GM13976 (cell line): ENCODE measurements at regions not wholly inside any gene's neighbourhood (a gene's known extent, or its start where the extent isn't known, plus 50 kb on each side); places are given as distances from the start of the nearest gene placed in this dataset.
"Not testable (repeated sequence)": the region's sequence is repeated elsewhere in the genome, so short reads cannot be mapped to it uniquely, and the experiment has no call there.

Experiments
- DNase-seq: peaks from one replicate; pipeline ENCODE4 v3.0.0; 2012; ENCODE audit warnings: low spot score
- in situ Hi-C: fragments of 300-500 bp; cut with MboI; formaldehyde crosslinking; loops from one replicate; pipeline ENCODE4 v1.12.0; 2022; ENCODE audit warnings: low sequenced_read_pairs, mixed read lengths, inconsistent platforms; ENCODE audit not compliant: unreplicated experiment
- TF ChIP-seq, protein P1 (sequence below): IDR thresholded peaks from 2 replicates; pipeline ENCODE4 v1.5.1; 2012; ENCODE audit warnings: borderline replicate concordance, mild to moderate bottlenecking; ENCODE audit not compliant: insufficient read depth; ENCODE audit errors: extremely low read depth, missing control alignments, control extremely low read depth

DNA sequence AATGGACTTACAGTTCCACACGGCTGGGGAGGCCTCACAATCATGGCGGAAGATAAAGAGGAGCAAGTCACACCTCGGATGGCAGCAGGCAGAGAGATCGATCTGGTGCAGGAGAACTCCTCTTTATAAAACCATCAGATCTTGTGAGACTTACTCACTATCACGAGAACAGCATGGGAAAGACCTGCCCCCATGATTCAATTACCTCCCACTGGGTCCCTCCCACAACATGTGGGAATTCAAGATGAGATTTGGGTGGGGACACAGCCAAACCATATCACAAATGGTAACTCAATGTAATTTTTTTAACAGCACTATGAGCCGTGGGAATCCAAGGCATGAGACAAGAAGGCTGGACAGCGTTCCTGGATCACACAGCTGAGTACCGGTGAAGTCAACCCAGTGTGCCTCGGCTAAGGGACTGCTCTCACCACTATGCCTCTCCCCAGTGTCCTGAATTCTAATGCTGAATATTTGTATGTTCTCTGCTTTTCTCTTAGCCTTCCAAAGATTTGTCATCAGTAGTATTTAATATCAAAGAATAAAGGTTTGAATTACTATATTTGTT lies 84.3 kb downstream of the IRS2 start:
- in situ Hi-C loops, DNase-seq: not testable (repeated sequence)

DNA sequence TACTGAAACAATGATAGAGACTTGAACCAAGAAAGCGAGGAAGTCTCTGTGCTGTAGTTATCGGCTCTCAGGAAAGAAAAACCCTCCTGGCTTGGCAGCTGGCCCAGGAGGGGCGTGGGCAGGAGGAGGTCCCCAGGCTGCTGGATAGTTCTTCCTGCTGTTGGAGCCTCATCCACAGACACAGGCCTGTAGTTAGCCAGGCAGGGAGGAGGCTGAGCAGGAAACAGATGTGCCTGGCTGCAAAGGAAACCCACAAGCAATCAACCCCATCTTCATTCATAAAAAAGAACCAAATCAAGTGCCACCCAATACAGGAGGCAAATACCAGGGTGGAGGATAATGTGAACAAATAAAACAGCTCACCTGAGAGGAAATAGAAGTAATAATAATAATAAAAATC lies 86.2 kb downstream of the IRS2 start:
- in situ Hi-C loops, result no loop called here

DNA sequence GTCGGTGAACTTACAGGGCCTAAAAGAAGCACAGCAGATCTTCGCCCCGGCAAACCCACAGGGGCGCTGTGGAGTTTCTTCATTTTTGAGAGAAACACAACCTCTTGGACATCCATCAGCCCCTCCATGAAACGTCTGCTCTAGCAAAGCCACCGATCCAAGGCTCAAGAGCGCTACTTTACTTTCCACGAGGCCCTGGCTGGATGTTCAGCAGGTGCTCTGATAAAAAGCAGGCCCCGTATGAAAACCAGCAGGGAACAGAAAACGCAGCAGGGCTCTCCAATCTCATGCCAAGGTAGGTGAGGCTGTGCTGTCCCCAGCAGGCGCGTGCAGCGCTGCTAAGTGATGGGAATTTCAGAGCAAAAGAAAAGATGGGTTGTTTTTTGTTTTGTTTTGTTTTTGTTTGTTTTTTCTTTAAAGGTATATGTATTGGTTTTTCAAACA lies 86.7 kb downstream of the IRS2 start:
- no peak for DNase-seq
- TF ChIP-seq, protein P1, sequence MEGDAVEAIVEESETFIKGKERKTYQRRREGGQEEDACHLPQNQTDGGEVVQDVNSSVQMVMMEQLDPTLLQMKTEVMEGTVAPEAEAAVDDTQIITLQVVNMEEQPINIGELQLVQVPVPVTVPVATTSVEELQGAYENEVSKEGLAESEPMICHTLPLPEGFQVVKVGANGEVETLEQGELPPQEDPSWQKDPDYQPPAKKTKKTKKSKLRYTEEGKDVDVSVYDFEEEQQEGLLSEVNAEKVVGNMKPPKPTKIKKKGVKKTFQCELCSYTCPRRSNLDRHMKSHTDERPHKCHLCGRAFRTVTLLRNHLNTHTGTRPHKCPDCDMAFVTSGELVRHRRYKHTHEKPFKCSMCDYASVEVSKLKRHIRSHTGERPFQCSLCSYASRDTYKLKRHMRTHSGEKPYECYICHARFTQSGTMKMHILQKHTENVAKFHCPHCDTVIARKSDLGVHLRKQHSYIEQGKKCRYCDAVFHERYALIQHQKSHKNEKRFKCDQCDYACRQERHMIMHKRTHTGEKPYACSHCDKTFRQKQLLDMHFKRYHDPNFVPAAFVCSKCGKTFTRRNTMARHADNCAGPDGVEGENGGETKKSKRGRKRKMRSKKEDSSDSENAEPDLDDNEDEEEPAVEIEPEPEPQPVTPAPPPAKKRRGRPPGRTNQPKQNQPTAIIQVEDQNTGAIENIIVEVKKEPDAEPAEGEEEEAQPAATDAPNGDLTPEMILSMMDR, result no peak
- in situ Hi-C loops, result no loop called here

More for the DNA sequence above, 86.2 kb downstream of the IRS2 start:
- TF ChIP-seq, protein P1, result no peak
- no peak for DNase-seq

DNA sequence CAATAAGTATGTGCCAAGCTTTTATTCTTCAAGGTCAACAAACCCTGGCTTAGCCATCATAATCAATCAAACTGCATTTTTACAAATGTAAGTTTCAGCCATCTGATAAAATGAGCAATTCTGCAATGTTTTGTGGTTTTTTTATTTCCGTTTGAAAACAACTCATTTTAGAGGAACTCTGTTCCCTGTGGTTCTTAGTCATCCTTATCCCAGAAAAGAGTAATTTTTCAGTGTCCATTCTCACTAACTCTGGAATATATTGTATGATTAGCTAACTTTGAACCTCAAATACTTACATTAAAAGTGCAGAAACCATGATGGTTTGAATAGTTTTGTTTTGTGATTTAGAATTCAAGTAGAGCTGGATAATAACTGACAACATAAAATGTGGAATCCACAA lies 87.6 kb downstream of the IRS2 start:
- DNase-seq, result no peak
- TF ChIP-seq, protein P1, result no peak
- in situ Hi-C loops, result no loop called here

DNA sequence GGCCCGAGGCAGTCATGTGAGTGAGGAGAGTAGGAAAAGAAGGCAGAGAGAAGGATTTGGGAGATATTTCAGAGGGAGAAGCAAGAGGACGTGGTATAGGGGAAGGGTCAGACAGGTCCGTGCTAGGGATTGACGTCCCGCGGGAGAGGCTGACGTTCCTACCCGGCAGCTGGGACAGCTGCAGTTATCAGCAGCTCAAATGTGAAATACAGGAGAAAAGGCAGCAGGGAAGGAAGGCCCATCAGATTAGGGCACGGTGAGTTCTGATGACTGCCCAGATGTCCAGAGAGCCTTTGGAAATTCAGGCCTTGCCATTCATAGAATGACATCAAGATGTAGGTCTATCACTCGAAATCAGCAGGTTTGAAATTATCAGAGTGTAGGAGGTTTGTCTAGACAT lies 88.4 kb downstream of the IRS2 start:
- in situ Hi-C loops, result no loop called here
- no peak for DNase-seq
- TF ChIP-seq, protein P1, result no peak

DNA sequence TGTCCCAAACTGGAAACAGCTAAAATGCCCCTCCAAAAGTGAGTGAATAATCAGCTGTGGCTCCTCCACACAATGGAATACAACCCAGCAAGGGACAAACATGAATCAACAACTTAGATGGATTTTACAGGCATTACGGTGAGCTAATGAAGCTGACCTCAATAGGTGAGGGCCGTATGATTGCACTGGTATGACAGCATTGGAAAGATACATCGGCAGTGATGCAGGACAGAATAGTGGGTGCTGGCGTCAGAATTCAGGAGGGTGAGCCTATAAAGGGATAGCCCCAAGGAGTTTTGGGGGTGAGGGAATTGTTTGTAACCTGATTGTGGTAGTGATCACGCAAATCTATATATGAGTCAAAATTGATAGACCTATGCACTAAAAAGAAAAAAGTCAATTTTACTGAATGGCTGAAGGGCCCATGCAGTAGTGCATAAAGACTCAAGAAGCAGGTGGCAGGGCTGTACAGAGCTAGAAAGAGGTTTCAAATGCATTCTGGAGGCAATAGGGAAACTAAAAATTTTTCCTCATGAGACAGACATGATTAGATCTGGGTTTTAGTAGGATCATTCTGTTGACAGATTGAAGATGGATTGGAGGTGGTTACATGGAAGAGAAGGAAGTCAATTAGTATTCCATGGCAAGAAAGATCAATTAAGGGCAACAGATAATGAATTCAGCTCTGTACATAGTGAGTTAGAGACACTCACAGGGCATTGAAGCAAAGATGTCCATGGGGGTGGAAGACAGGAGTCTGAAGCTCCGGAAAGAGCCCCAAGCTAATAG lies 90.8 kb downstream of the IRS2 start:
- in situ Hi-C loops, result no loop called here
- TF ChIP-seq, protein P1, result no peak
- no peak for DNase-seq

DNA sequence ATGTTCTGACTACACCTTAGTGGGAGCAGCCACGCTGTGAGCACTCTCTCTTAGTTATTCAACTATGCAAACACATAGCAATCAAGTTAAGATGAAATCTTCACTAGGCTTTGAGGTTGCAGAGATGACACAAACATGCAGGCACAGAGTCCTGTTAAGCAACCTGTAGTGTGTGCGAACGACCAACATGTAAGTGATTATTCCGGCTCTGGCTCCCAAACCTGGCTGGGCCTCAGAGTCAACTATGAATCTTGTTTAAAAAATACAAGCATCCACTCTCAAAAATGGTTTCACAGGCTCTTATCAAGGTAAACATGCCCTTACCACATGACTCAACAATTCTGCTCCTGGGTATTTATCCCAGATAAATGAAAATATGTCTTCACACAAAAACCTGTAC lies 91.4 kb downstream of the IRS2 start:
- DNase-seq, result no peak
- TF ChIP-seq, protein P1, result no peak
- in situ Hi-C loops, result no loop called here
